ENCODE measurements at regions not wholly inside any gene's neighbourhood (a gene's known extent, or its start where the extent isn't known, plus 50 kb on each side); places are given as distances from the start of the nearest gene placed in this dataset.

DNA sequence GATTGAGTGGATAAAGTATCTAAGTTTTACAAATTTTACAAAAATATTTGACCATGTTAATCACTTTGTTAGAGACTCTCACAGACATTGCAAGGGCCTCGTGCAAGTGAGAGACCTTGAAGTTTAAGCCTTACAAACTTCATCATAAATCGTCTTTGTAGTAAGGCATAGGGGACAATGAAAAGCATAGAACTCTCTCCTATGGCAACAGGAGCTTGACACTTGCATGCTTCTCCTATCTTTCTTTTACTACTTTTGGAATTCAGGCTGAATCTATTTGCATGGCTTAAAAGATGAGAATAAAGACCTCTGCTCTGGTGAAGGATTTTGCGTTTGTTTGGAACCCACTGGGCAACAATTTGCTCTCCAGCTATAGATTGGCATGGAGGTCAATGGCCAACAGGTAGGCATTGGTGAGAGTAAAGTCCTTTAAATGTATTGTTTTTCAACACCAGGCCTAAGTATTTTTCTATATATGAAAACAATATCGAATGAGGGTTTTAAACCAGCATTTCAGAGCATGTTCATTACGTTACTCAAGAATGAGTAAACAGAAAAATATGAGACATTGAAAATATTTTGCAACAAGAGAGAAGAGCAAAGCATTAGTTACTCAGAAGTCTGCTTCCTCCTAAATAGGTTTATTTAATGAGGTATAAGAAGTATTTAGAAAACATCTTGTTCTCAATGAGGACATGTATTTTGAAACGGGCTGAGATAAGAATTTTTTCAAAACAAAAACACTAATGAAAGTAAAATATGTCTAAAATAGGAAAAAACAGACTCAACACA, 192.2 kb downstream of the TGFB2 start:
- TF ChIP-seq POLR2AphosphoS5 (IDR thresholded peaks at IDR 0.05) (no peak), CTCF (IDR thresholded peaks at IDR 0.05 in 8 of 11, conservative IDR thresholded peaks at IDR 0.05 in 3 of 11) (no peak), POLR2A (IDR thresholded peaks at IDR 0.05) (no peak)
